ENCODE measurements at regions not wholly inside any gene's neighbourhood (a gene's known extent, or its start where the extent isn't known, plus 50 kb on each side); places are given as distances from the start of the nearest gene placed in this dataset.

DNA sequence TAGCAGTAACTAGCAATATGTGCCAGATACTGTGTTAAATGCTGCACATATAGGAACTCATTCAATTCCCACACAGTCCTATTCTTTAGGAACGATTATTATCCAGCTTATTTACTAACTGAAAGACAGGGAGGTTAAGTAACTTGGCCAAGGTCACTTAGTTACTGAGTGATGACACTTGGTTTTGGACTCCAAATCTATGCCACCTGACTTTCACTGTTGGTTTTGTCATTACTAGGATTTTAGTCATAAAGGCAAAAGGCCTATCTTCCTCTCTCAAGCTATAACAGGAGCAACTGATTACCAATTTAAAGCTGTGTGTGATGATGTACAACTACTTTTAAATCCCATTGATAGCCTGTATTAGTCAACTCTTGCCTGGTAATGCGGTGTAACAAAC, 138.9 kb upstream of the STX18 start:
- WGBS, 2 experiments (ENCODE audit: low coverage in 1 of 2, low lambda C conversion rate in 2 of 2, missing lambda C conversion rate in 2 of 2), result 51% methylated on average over 2 of the region's 2 CpGs

DNA sequence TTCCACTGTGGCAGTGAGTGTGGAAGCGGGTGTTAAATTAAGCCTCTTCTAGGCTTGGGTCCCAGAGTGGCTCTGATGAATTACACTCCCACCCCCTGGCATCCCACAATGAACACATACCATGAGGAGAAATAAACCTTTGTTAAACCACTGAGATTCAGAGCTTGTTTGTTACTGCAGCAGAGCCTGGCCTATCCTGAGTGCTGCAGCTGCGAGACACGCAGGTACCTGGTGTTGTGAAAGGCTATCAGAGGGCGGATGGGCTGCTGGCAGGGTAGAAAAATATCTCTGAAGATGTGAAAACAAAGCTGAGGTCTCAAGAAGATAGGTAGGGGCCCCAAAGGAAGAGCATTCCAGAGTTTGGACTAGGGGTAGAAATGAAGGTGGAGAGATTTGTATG, 138.4 kb upstream of the STX18 start:
- Histone ChIP-seq H3K27me3 (replicated peaks; ENCODE audit: insufficient read depth) (no peaks in the 10 kb centered on the region), H4K20me1 (ENCODE audit: insufficient read depth) (no peaks in the 10 kb centered on the region), H3K79me2 (ENCODE audit: insufficient read depth) (no peaks in the 10 kb centered on the region), H3F3A (ENCODE audit: insufficient read depth) (peaks cover 15% of the 10 kb centered on the region), H3K4me1 (ENCODE audit: insufficient read depth) (peaks cover 15% of the 10 kb centered on the region), H3K4me2 (ENCODE audit: unreplicated experiment) (no peak overlapping the region), H3K27ac (no peak overlapping the region), H3K36me3 (ENCODE audit: low read depth) (no peaks in the 10 kb centered on the region), H3K9me2 (ENCODE audit: insufficient read depth) (no peaks in the 10 kb centered on the region), H2AFZ (no peak overlapping the region), H3K4me3 (no peak overlapping the region), H3K9ac (no peak overlapping the region), H3K9me3 (ENCODE audit: low read depth) (no peaks in the 10 kb centered on the region)
- no peak for DNase-seq
- in situ Hi-C loops (cut with MboI), result loop anchor here (25.0 kb wide), 2 partner anchors 307 to 457 kb away; no protein-coding TSS in a partner anchor
- TF ChIP-seq EZH2 (IDR thresholded peaks at IDR 0.05; ENCODE audit: insufficient read depth, poor library complexity, severe bottlenecking) (no peak), EZH2phosphoT487 (IDR thresholded peaks at IDR 0.05; ENCODE audit: insufficient read depth, low read depth) (no peak)
- 95 to 99% methylated on average over 4 of the region's 4 CpGs for WGBS, 2 experiments (ENCODE audit: low coverage in 1 of 2, low lambda C conversion rate in 2 of 2, missing lambda C conversion rate in 2 of 2)

More for the DNA sequence above, 138.9 kb upstream of the STX18 start:
- Histone ChIP-seq H3K4me1 (ENCODE audit: insufficient read depth) (peaks cover 15% of the 10 kb centered on the region), H2AFZ (no peak overlapping the region), H3K9ac (no peak overlapping the region), H3K4me3 (no peak overlapping the region), H3K27me3 (replicated peaks; ENCODE audit: insufficient read depth) (no peaks in the 10 kb centered on the region), H4K20me1 (ENCODE audit: insufficient read depth) (no peaks in the 10 kb centered on the region), H3K9me3 (ENCODE audit: low read depth) (no peaks in the 10 kb centered on the region), H3K36me3 (ENCODE audit: low read depth) (no peaks in the 10 kb centered on the region), H3K4me2 (ENCODE audit: unreplicated experiment) (no peak overlapping the region), H3K9me2 (ENCODE audit: insufficient read depth) (no peaks in the 10 kb centered on the region), H3K79me2 (ENCODE audit: insufficient read depth) (no peaks in the 10 kb centered on the region), H3K27ac (no peak overlapping the region), H3F3A (ENCODE audit: insufficient read depth) (peaks cover 15% of the 10 kb centered on the region)
- peak; percentile 46 for DNase-seq
- in situ Hi-C loops (cut with MboI), result loop anchor here (25.0 kb wide), 2 partner anchors 307 to 457 kb away; no protein-coding TSS in a partner anchor
- TF ChIP-seq EZH2 (IDR thresholded peaks at IDR 0.05; ENCODE audit: insufficient read depth, poor library complexity, severe bottlenecking) (no peak), EZH2phosphoT487 (IDR thresholded peaks at IDR 0.05; ENCODE audit: insufficient read depth, low read depth) (no peak)

DNA sequence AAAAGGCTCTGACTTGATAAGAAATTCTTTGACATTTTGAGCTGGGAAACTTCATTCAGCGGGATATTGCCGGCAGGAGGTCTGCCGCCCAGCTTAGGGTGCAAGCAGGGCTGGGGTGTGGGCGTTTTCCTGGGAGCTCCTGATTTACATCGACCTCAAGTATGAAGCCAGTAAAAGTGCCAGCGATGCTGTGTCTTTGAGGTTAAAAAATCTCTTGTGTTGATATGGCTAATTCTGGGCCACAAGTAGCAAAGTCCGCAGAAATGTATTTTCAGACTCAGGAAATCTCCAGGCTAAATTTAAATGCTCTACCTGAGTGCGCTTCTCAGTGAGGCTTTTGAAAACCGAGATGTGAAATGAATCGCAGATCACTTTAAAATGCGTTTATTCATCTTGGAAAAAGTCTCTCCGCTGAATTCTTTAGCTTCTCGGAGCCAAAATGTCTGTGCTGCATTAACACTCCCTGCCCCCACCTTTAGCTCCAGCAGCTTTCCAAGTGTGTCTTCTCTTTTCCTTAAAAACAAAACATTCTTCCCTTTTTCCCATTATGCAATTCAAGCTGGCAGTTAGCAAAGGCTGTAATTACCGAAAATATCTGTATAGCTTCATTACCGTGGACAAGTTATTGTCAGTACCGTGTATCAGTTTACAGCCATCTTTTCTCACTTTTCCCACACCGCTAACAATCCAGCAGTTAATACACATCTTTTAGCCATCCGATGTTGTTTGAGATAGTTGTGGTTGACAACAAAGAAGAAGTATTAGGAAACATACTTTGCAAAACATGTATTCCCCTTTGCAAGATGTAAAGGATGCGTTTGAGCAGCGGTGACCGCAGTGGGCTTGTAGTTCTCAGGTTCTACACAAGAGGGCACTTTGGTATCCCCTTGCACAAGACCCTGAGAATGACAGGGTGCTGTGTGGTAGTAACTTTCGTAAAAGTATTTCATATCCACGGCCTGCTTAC, 136.0 kb upstream of the STX18 start:
- H3K4me2 ChIP-seq (ENCODE audit: unreplicated experiment), result peak overlapping the region; percentile 85
- peak overlapping the region; percentile 81 for H2AFZ ChIP-seq
- 3 to 6% methylated on average over 23 of the region's 23 CpGs for WGBS, 2 experiments (ENCODE audit: low coverage in 1 of 2, low lambda C conversion rate in 2 of 2, missing lambda C conversion rate in 2 of 2)
- peak overlapping the region; percentile 51 for H3K27ac ChIP-seq
- in situ Hi-C loops (cut with MboI), result loop anchor here (10.0 to 25.0 kb wide), 3 partner anchors 183 to 459 kb away; no protein-coding TSS in a partner anchor
- no peaks in the 10 kb centered on the region for H3K9me2 ChIP-seq (ENCODE audit: insufficient read depth)
- H3K4me3 ChIP-seq, result peak overlapping the region; percentile 68
- H3F3A ChIP-seq (ENCODE audit: insufficient read depth), result peaks cover 21% of the 10 kb centered on the region
- no peaks in the 10 kb centered on the region for H3K79me2 ChIP-seq (ENCODE audit: insufficient read depth)
- DNase-seq, result peak; percentile 83
- H3K36me3 ChIP-seq (ENCODE audit: low read depth), result no peaks in the 10 kb centered on the region
- TF ChIP-seq EZH2 (IDR thresholded peaks at IDR 0.05; ENCODE audit: insufficient read depth, poor library complexity, severe bottlenecking) (no peak), EZH2phosphoT487 (IDR thresholded peaks at IDR 0.05; ENCODE audit: insufficient read depth, low read depth) (no peak)
- H3K4me1 ChIP-seq (ENCODE audit: insufficient read depth), result peaks cover 21% of the 10 kb centered on the region
- H4K20me1 ChIP-seq (ENCODE audit: insufficient read depth), result no peaks in the 10 kb centered on the region
- H3K9ac ChIP-seq, result peak overlapping the region; percentile 62
- H3K27me3 ChIP-seq (replicated peaks; ENCODE audit: insufficient read depth), result no peaks in the 10 kb centered on the region
- no peaks in the 10 kb centered on the region for H3K9me3 ChIP-seq (ENCODE audit: low read depth)

DNA sequence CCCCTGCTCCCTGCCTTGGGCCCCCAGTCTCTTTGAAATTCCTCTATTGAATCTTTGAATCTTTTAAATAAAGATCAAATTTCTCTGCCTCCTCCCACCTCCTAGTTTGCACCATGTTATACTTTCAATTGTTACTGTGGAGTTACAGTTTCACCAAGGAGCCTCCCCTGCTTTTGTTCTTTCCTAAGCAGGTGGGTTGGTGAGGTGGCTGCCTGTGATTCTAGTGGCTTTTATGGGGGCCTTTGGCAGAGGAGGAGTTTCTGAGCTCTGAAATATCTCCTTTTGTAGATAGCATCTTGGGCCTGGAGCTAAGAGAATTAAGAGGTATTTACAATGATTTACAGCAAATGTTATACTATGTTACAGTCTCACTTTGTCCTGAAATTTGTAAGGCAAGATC, 133.8 kb upstream of the STX18 start:
- H2AFZ ChIP-seq, result no peak overlapping the region
- in situ Hi-C loops (cut with MboI), result loop anchor here (10.0 to 25.0 kb wide), 3 partner anchors 181 to 462 kb away; no protein-coding TSS in a partner anchor
- no peak overlapping the region for H3K4me3 ChIP-seq
- no peak overlapping the region for H3K9ac ChIP-seq
- no peak overlapping the region for H3K27ac ChIP-seq
- peaks cover 40% of the 10 kb centered on the region for H3K4me1 ChIP-seq (ENCODE audit: insufficient read depth)
- H3K79me2 ChIP-seq (ENCODE audit: insufficient read depth), result no peaks in the 10 kb centered on the region
- no peak for DNase-seq
- no peak overlapping the region for H3K4me2 ChIP-seq (ENCODE audit: unreplicated experiment)
- H3K27me3 ChIP-seq (replicated peaks; ENCODE audit: insufficient read depth), result no peaks in the 10 kb centered on the region
- no peaks in the 10 kb centered on the region for H3K36me3 ChIP-seq (ENCODE audit: low read depth)
- no peak for TF ChIP-seq EZH2phosphoT487 (IDR thresholded peaks at IDR 0.05; ENCODE audit: insufficient read depth, low read depth)
- TF ChIP-seq EZH2 (IDR thresholded peaks at IDR 0.05; ENCODE audit: insufficient read depth, poor library complexity, severe bottlenecking), result no peak
- H3K9me2 ChIP-seq (ENCODE audit: insufficient read depth), result no peaks in the 10 kb centered on the region
- H4K20me1 ChIP-seq (ENCODE audit: insufficient read depth), result no peaks in the 10 kb centered on the region
- peaks cover 30% of the 10 kb centered on the region for H3F3A ChIP-seq (ENCODE audit: insufficient read depth)
- no peaks in the 10 kb centered on the region for H3K9me3 ChIP-seq (ENCODE audit: low read depth)

Measured in GM23248 (cell line).